ENCODE measurements at regions not wholly inside any gene's neighbourhood (a gene's known extent, or its start where the extent isn't known, plus 50 kb on each side); places are given as distances from the start of the nearest gene placed in this dataset.

DNA sequence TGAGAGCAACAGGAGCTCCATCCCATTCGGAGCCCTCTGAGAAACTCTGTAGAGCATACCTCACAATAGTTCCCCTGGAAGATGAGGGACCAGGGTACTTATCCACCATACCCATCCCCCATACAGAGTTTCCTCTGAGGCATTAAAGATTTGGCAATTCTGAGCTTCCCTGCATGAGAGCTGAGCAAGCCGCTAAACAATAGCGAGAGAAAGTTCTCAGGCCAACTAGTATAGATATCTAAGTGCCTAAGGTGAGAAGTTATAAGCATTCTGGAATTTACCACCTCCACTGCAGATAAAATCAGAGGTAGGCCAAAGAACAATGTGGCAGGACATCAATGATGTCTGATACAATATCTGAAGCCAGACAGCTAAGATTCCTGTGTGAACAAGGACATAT, 129.1 kb upstream of the MBNL1 start:
- Histone ChIP-seq H4K20me1 (ENCODE audit: control insufficient read depth, insufficient read depth, insufficient read length) (no peaks in the 10 kb centered on the region), H3K23me2 (ENCODE audit: insufficient read length, low read depth, low read length, poor library complexity, severe bottlenecking) (no peaks in the 10 kb centered on the region), H4K5ac (ENCODE audit: insufficient read length, low read depth, low read length) (no peak overlapping the region), H2BK5ac (ENCODE audit: insufficient read length, low read length) (no peak overlapping the region), H2BK12ac (ENCODE audit: insufficient read length, low read depth, low read length) (no peak overlapping the region), H3K23ac (ENCODE audit: insufficient read length, low read depth, low read length) (no peak overlapping the region), H2BK20ac (ENCODE audit: low read depth, low read length, poor library complexity, severe bottlenecking) (no peak overlapping the region), H3K79me2 (ENCODE audit: insufficient read depth, low read length) (no peaks in the 10 kb centered on the region), H3K27ac (ENCODE audit: insufficient read length, low read depth, low read length) (no peak overlapping the region), H2BK120ac (ENCODE audit: low read depth, low read length, poor library complexity, severe bottlenecking) (no peak overlapping the region), H3T11ph (ENCODE audit: low read length) (no peak overlapping the region), H3K9me3 (ENCODE audit: control insufficient read depth, low read depth, low read length) (no peaks in the 10 kb centered on the region), H3K18ac (ENCODE audit: insufficient read length, low read depth, low read length) (no peak overlapping the region), H3K56ac (ENCODE audit: insufficient read length, low read depth, low read length) (no peak overlapping the region), H3K9ac (ENCODE audit: extremely low read depth, insufficient read length, low read length) (no peak overlapping the region), H2BK15ac (ENCODE audit: low read depth, low read length) (no peak overlapping the region), H3K14ac (ENCODE audit: insufficient read depth, low read length) (no peak overlapping the region), H3K79me1 (ENCODE audit: insufficient read depth, low read depth, low read length, poor library complexity, severe bottlenecking) (no peaks in the 10 kb centered on the region), H3K4me1 (ENCODE audit: insufficient read depth, low read length) (no peaks in the 10 kb centered on the region), H4K91ac (ENCODE audit: insufficient read length, low read depth, low read length) (no peak overlapping the region), H2AK5ac (ENCODE audit: insufficient read length, low read length) (no peak overlapping the region), H4K8ac (replicated peaks; ENCODE audit: insufficient read length, low read depth, low read length) (no peak overlapping the region), H3K27me3 (ENCODE audit: insufficient read depth, low read length) (no peaks in the 10 kb centered on the region), H3K4me2 (ENCODE audit: insufficient read depth, insufficient read length, low read length) (no peak overlapping the region), H2AFZ (ENCODE audit: low read length) (no peak overlapping the region), H3K4ac (ENCODE audit: low read depth, low read length) (no peak overlapping the region)
- H3K36me3 Mint-ChIP-seq (ENCODE audit: insufficient read depth in 1 of 3, low read depth in 3 of 3), result peaks cover 0 to 5% (median 3%) of the 10 kb centered on the region in 3 experiments; a peak in 2 of 7 replicates
- no peaks in the 10 kb centered on the region for H3K27me3 Mint-ChIP-seq (ENCODE audit: low read depth)
- H3K4me1 Mint-ChIP-seq, result peaks cover 3 to 4% of the 10 kb centered on the region in 2 experiments; a peak in 1 of 4 replicates
- peaks cover 0 to 4% of the 10 kb centered on the region in 2 experiments; a peak in 1 of 5 replicates for H3K9me3 Mint-ChIP-seq
- TF ChIP-seq, protein P1, sequence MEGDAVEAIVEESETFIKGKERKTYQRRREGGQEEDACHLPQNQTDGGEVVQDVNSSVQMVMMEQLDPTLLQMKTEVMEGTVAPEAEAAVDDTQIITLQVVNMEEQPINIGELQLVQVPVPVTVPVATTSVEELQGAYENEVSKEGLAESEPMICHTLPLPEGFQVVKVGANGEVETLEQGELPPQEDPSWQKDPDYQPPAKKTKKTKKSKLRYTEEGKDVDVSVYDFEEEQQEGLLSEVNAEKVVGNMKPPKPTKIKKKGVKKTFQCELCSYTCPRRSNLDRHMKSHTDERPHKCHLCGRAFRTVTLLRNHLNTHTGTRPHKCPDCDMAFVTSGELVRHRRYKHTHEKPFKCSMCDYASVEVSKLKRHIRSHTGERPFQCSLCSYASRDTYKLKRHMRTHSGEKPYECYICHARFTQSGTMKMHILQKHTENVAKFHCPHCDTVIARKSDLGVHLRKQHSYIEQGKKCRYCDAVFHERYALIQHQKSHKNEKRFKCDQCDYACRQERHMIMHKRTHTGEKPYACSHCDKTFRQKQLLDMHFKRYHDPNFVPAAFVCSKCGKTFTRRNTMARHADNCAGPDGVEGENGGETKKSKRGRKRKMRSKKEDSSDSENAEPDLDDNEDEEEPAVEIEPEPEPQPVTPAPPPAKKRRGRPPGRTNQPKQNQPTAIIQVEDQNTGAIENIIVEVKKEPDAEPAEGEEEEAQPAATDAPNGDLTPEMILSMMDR (conservative IDR thresholded peaks at IDR 0.05), result no peak
- H3K27ac Mint-ChIP-seq, result no peak overlapping the region
- no peak overlapping the region for H3K4me3 Mint-ChIP-seq
- no peak for DNase-seq
- no CpG with 5 or more reads among the region's 3 CpGs for WGBS (ENCODE audit: extremely low coverage, insufficient read length, low lambda C conversion rate)

All from H9 (cell line).